Activated naive CD4-positive, alpha-beta T cell treated with anti-CD3 and anti-CD28 coated beads, Interleukin-2, amount 10 ng/mL, durations not matched to agents 7 days and 5 days (primary cell): ENCODE measurements at regions not wholly inside any gene's neighbourhood (a gene's known extent, or its start where the extent isn't known, plus 50 kb on each side); places are given as distances from the start of the nearest gene placed in this dataset.
A peak's percentile ranks its signal among the peaks of the same experiment; 100 is the strongest.

ENCODE experiments used
- CTCF ChIA-PET: fragments of 350-600 bp; sonication (Branson Sonifier 250); formaldehyde crosslinking; loops from one replicate; lab custom pipeline; 2021; ENCODE audit warnings: antibody characterized with exemption; lab: Charles Lee
- DNase-seq: peaks from one replicate; pipeline ENCODE4 v3.0.0-alpha.2; 2020
- H3K27ac Mint-ChIP-seq: one replicate; pipeline ENCODE4 v1.8.0; 2021; ENCODE audit warnings: mild to moderate bottlenecking, moderate library complexity, mixed read lengths
- H3K27me3 Mint-ChIP-seq: one replicate; pipeline ENCODE4 v1.8.0; 2021; ENCODE audit warnings: mild to moderate bottlenecking, mixed read lengths
- H3K36me3 Mint-ChIP-seq: one replicate; pipeline ENCODE4 v1.8.0; 2021; ENCODE audit warnings: mixed read lengths
- H3K4me1 Mint-ChIP-seq: one replicate; pipeline ENCODE4 v1.8.0; 2021; ENCODE audit warnings: mixed read lengths
- H3K4me3 Mint-ChIP-seq: one replicate; pipeline ENCODE4 v1.8.0; 2021; ENCODE audit warnings: mild to moderate bottlenecking, moderate library complexity, mixed read lengths
- H3K9me3 Mint-ChIP-seq: one replicate; pipeline ENCODE4 v1.8.0; 2021; ENCODE audit warnings: mixed read lengths

GRCh38 chr13:76473552-76474134 is 412.6 kb downstream of the KCTD12 start:
- Mint-ChIP-seq H3K36me3 (no peaks in the 10 kb centered on the region), H3K9me3 (no peaks in the 10 kb centered on the region), H3K4me1 (no peaks in the 10 kb centered on the region), H3K27me3 (peaks cover 7% of the 10 kb centered on the region), H3K27ac (no peak overlapping the region), H3K4me3 (no peak overlapping the region)
- DNase-seq = peak; percentile 82
- CTCF ChIA-PET = interaction anchor here (0.6 to 3.1 kb wide), 7 partner anchors 429 to 1047 kb away, joined by 3 to 25 read pairs (median 4); no protein-coding TSS in a partner anchor

- no peak for DNase-seq
- CTCF ChIA-PET = interaction anchor here (1.0 to 3.1 kb wide), 3 partner anchors 596 to 780 kb away, joined by 4 to 25 read pairs (median 8); no protein-coding TSS in a partner anchor
- H3K4me1 Mint-ChIP-seq = no peaks in the 10 kb centered on the region
- H3K4me3 Mint-ChIP-seq = no peak overlapping the region
- H3K27me3 Mint-ChIP-seq = peaks cover 7% of the 10 kb centered on the region
- H3K27ac Mint-ChIP-seq = no peak overlapping the region
- no peaks in the 10 kb centered on the region for H3K9me3 Mint-ChIP-seq
- no peaks in the 10 kb centered on the region for H3K36me3 Mint-ChIP-seq
These were observed 413.3 kb downstream of the KCTD12 start for GRCh38 chr13:76472916-76473315.

GRCh38 chr13:76471486-76471885 is 414.7 kb downstream of the KCTD12 start:
- no peak overlapping the region for H3K27ac Mint-ChIP-seq
- no peaks in the 10 kb centered on the region for H3K4me1 Mint-ChIP-seq
- H3K36me3 Mint-ChIP-seq = no peaks in the 10 kb centered on the region
- H3K27me3 Mint-ChIP-seq = peaks cover 7% of the 10 kb centered on the region
- CTCF ChIA-PET = interaction anchor here (0.6 to 3.1 kb wide), 3 partner anchors 595 to 602 kb away, joined by 3 to 25 read pairs (median 4); no protein-coding TSS in a partner anchor
- DNase-seq = no peak
- H3K4me3 Mint-ChIP-seq = no peak overlapping the region
- no peaks in the 10 kb centered on the region for H3K9me3 Mint-ChIP-seq

- no peak for DNase-seq
- Mint-ChIP-seq H3K4me1 (no peaks in the 10 kb centered on the region), H3K27me3 (peaks cover 7% of the 10 kb centered on the region), H3K4me3 (no peak overlapping the region), H3K27ac (no peak overlapping the region), H3K9me3 (no peaks in the 10 kb centered on the region), H3K36me3 (no peaks in the 10 kb centered on the region)
- CTCF ChIA-PET = interaction anchor here (0.6 to 1.2 kb wide), 2 partner anchors 597 to 601 kb away, joined by 3 to 4 read pairs; no protein-coding TSS in a partner anchor
These were observed 415.2 kb downstream of the KCTD12 start for GRCh38 chr13:76470991-76471390.

GRCh38 chr13:76466043-76466442 is 420.2 kb downstream of the KCTD12 start:
- Mint-ChIP-seq H3K27ac (no peak overlapping the region), H3K9me3 (no peaks in the 10 kb centered on the region), H3K4me1 (no peaks in the 10 kb centered on the region), H3K4me3 (no peak overlapping the region), H3K27me3 (no peaks in the 10 kb centered on the region), H3K36me3 (no peaks in the 10 kb centered on the region)
- DNase-seq = no peak
- CTCF ChIA-PET = no interaction called here

GRCh38 chr13:76463314-76463713 is 422.9 kb downstream of the KCTD12 start:
- no peak overlapping the region for H3K27ac Mint-ChIP-seq
- H3K4me3 Mint-ChIP-seq = no peak overlapping the region
- H3K9me3 Mint-ChIP-seq = no peaks in the 10 kb centered on the region
- no peaks in the 10 kb centered on the region for H3K4me1 Mint-ChIP-seq
- no peak for DNase-seq
- CTCF ChIA-PET = no interaction called here
- no peaks in the 10 kb centered on the region for H3K36me3 Mint-ChIP-seq
- no peaks in the 10 kb centered on the region for H3K27me3 Mint-ChIP-seq

- H3K4me1 Mint-ChIP-seq = no peaks in the 10 kb centered on the region
- H3K27me3 Mint-ChIP-seq = no peaks in the 10 kb centered on the region
- H3K27ac Mint-ChIP-seq = no peak overlapping the region
- DNase-seq = no peak
- H3K36me3 Mint-ChIP-seq = no peaks in the 10 kb centered on the region
- no peaks in the 10 kb centered on the region for H3K9me3 Mint-ChIP-seq
- CTCF ChIA-PET = no interaction called here
- no peak overlapping the region for H3K4me3 Mint-ChIP-seq
These were observed 424.2 kb downstream of the KCTD12 start for GRCh38 chr13:76461999-76462398.

- no peaks in the 10 kb centered on the region for H3K36me3 Mint-ChIP-seq
These were observed 424.7 kb downstream of the KCTD12 start for GRCh38 chr13:76461484-76461883.

GRCh38 chr13:76459863-76460262 is 426.3 kb downstream of the KCTD12 start:
- no peak for DNase-seq
- Mint-ChIP-seq H3K36me3 (no peaks in the 10 kb centered on the region), H3K9me3 (no peaks in the 10 kb centered on the region), H3K27ac (no peak overlapping the region), H3K4me3 (no peak overlapping the region), H3K4me1 (no peaks in the 10 kb centered on the region), H3K27me3 (no peaks in the 10 kb centered on the region)
- CTCF ChIA-PET = no interaction called here

More at GRCh38 chr13:76461484-76461883, 424.7 kb downstream of the KCTD12 start:
- Mint-ChIP-seq H3K27ac (no peak overlapping the region), H3K9me3 (no peaks in the 10 kb centered on the region), H3K27me3 (no peaks in the 10 kb centered on the region), H3K4me1 (no peaks in the 10 kb centered on the region), H3K4me3 (no peak overlapping the region)
- DNase-seq = no peak
- CTCF ChIA-PET = no interaction called here

GRCh38 chr13:76455960-76456359 is 430.2 kb downstream of the KCTD12 start:
- DNase-seq = no peak
- Mint-ChIP-seq H3K27ac (no peak overlapping the region), H3K27me3 (no peaks in the 10 kb centered on the region), H3K9me3 (peaks cover 5% of the 10 kb centered on the region), H3K4me3 (no peak overlapping the region), H3K36me3 (no peaks in the 10 kb centered on the region), H3K4me1 (no peaks in the 10 kb centered on the region)
- CTCF ChIA-PET = no interaction called here

GRCh38 chr13:76454991-76455390 is 431.2 kb downstream of the KCTD12 start:
- H3K27me3 Mint-ChIP-seq = no peaks in the 10 kb centered on the region
- H3K9me3 Mint-ChIP-seq = peaks cover 5% of the 10 kb centered on the region
- CTCF ChIA-PET = no interaction called here
- H3K27ac Mint-ChIP-seq = no peak overlapping the region
- no peaks in the 10 kb centered on the region for H3K4me1 Mint-ChIP-seq
- no peak for DNase-seq
- H3K4me3 Mint-ChIP-seq = no peak overlapping the region
- no peaks in the 10 kb centered on the region for H3K36me3 Mint-ChIP-seq

- CTCF ChIA-PET = no interaction called here
- H3K27ac Mint-ChIP-seq = no peak overlapping the region
- no peak for DNase-seq
- H3K36me3 Mint-ChIP-seq = no peaks in the 10 kb centered on the region
- no peaks in the 10 kb centered on the region for H3K27me3 Mint-ChIP-seq
- H3K4me3 Mint-ChIP-seq = no peak overlapping the region
- no peaks in the 10 kb centered on the region for H3K4me1 Mint-ChIP-seq
- H3K9me3 Mint-ChIP-seq = peaks cover 5% of the 10 kb centered on the region
These were observed 436.5 kb downstream of the KCTD12 start for GRCh38 chr13:76449716-76450115.

GRCh38 chr13:76446191-76446590 is 440.0 kb downstream of the KCTD12 start:
- Mint-ChIP-seq H3K27ac (no peak overlapping the region), H3K27me3 (no peaks in the 10 kb centered on the region), H3K36me3 (no peaks in the 10 kb centered on the region), H3K4me3 (no peak overlapping the region), H3K9me3 (no peaks in the 10 kb centered on the region), H3K4me1 (no peaks in the 10 kb centered on the region)
- DNase-seq = no peak
- CTCF ChIA-PET = no interaction called here

GRCh38 chr13:76440568-76440967 is 445.6 kb downstream of the KCTD12 start:
- H3K27me3 Mint-ChIP-seq = no peaks in the 10 kb centered on the region
- CTCF ChIA-PET = no interaction called here
- no peak for DNase-seq

GRCh38 chr13:76439546-76439945 is 446.7 kb downstream of the KCTD12 start:
- no peak for DNase-seq
- Mint-ChIP-seq H3K27me3 (no peaks in the 10 kb centered on the region), H3K4me3 (no peak overlapping the region), H3K27ac (no peak overlapping the region), H3K9me3 (no peaks in the 10 kb centered on the region), H3K36me3 (no peaks in the 10 kb centered on the region), H3K4me1 (no peaks in the 10 kb centered on the region)
- CTCF ChIA-PET = no interaction called here

More at GRCh38 chr13:76440568-76440967, 445.6 kb downstream of the KCTD12 start:
- no peak overlapping the region for H3K27ac Mint-ChIP-seq
- H3K36me3 Mint-ChIP-seq = no peaks in the 10 kb centered on the region
- H3K4me3 Mint-ChIP-seq = no peak overlapping the region
- no peaks in the 10 kb centered on the region for H3K9me3 Mint-ChIP-seq
- H3K4me1 Mint-ChIP-seq = no peaks in the 10 kb centered on the region
